ENCODE measurements at regions not wholly inside any gene's neighbourhood (a gene's known extent, or its start where the extent isn't known, plus 50 kb on each side); places are given as distances from the start of the nearest gene placed in this dataset.

- DNase-seq = no peak
These were observed 180.5 kb upstream of the ZNF462 start for GRCh38 chr9:106682420-106682819.

GRCh38 chr9:106683454-106683853 lies 179.5 kb upstream of the ZNF462 start:
- DNase-seq = no peak

- no peak for DNase-seq
These were observed 177.8 kb upstream of the ZNF462 start for GRCh38 chr9:106684940-106685695.

- DNase-seq = no peak
These were observed 173.9 kb upstream of the ZNF462 start for GRCh38 chr9:106689089-106689488.

- no peak for DNase-seq
These were observed 171.3 kb upstream of the ZNF462 start for GRCh38 chr9:106691627-106692026.

GRCh38 chr9:106693558-106693957 lies 169.4 kb upstream of the ZNF462 start:
- DNase-seq = no peak

- no peak for DNase-seq
These were observed 166.2 kb upstream of the ZNF462 start for GRCh38 chr9:106696804-106697203.

- no peak for DNase-seq
These were observed 165.6 kb upstream of the ZNF462 start for GRCh38 chr9:106697390-106697749.

GRCh38 chr9:106697750-106698502 lies 165.0 kb upstream of the ZNF462 start:
- no peak for DNase-seq

- no peak for DNase-seq
These were observed 162.3 kb upstream of the ZNF462 start for GRCh38 chr9:106700676-106701075.

GRCh38 chr9:106701611-106702010 lies 161.4 kb upstream of the ZNF462 start:
- DNase-seq = no peak

GRCh38 chr9:106704056-106704615 lies 158.8 kb upstream of the ZNF462 start:
- no peak for DNase-seq

GRCh38 chr9:106707291-106707690 lies 155.7 kb upstream of the ZNF462 start:
- no peak for DNase-seq

GRCh38 chr9:106707738-106708474 lies 155.1 kb upstream of the ZNF462 start:
- DNase-seq = no peak

- DNase-seq = no peak
These were observed 154.4 kb upstream of the ZNF462 start for GRCh38 chr9:106708475-106709146.

GRCh38 chr9:106712279-106712678 lies 150.7 kb upstream of the ZNF462 start:
- DNase-seq = no peak

GRCh38 chr9:106713206-106713605 lies 149.8 kb upstream of the ZNF462 start:
- no peak for DNase-seq

GRCh38 chr9:106716820-106717219 lies 146.1 kb upstream of the ZNF462 start:
- no peak for DNase-seq

- no peak for DNase-seq
These were observed 145.3 kb upstream of the ZNF462 start for GRCh38 chr9:106717686-106718085.

GRCh38 chr9:106718936-106719335 lies 144.0 kb upstream of the ZNF462 start:
- DNase-seq = no peak

GRCh38 chr9:106722051-106722753 lies 140.8 kb upstream of the ZNF462 start:
- DNase-seq = no peak

GRCh38 chr9:106723926-106724325 lies 139.0 kb upstream of the ZNF462 start:
- DNase-seq = no peak
